ENCODE measurements at regions not wholly inside any gene's neighbourhood (a gene's known extent, or its start where the extent isn't known, plus 50 kb on each side); places are given as distances from the start of the nearest gene placed in this dataset.

DNA sequence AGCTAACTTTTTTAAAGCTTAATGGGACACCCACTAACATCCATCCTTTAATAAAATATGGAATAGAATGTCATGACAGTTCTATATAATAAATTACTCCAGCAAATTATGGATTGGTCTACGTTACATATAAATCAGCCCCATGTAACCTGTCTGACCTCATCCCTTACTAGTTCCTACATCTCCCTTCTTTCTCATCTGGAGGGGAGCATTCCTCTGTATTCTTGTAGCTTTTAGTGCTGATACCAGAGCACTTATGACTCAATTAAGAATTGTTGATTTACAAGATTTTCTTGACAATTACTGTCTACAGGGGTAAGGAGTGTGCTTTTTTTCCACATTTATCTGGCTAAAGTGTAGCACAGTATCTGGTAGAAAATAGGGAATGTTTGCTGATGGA lies 523.7 kb downstream of the FAM181B start:
- no peak for TF ChIP-seq EZH2phosphoT487 (IDR thresholded peaks at IDR 0.05; ENCODE audit: borderline replicate concordance, low read length)
- TF ChIP-seq EZH2 (IDR thresholded peaks at IDR 0.05; ENCODE audit: low read length, unreplicated experiment) = no peak
- TF ChIP-seq CTCF (conservative IDR thresholded peaks at IDR 0.05; ENCODE audit: low read depth, low read length) = no peak
- Histone ChIP-seq H3K9me3 (ENCODE audit: low read length) (peaks cover 33% of the 10 kb centered on the region), H3K4me2 (ENCODE audit: low read length) (no peak overlapping the region), H3K27me3 (ENCODE audit: low read length) (no peaks in the 10 kb centered on the region), H2AFZ (ENCODE audit: low read length) (no peak overlapping the region), H3K4me3 (ENCODE audit: low read length) (no peak overlapping the region), H3K9me2 (replicated peaks; ENCODE audit: low read length) (no peaks in the 10 kb centered on the region), H3K27ac (ENCODE audit: low read length) (no peak overlapping the region), H3K9ac (ENCODE audit: low read length) (no peak overlapping the region), H4K20me1 (ENCODE audit: low read length) (no peaks in the 10 kb centered on the region), H3F3A (ENCODE audit: low read length, unreplicated experiment) (no peaks in the 10 kb centered on the region), H3K36me3 (ENCODE audit: low read depth, low read length) (no peaks in the 10 kb centered on the region), H3K4me1 (ENCODE audit: insufficient read depth, low read length) (no peaks in the 10 kb centered on the region), H3K79me2 (ENCODE audit: low read length) (no peaks in the 10 kb centered on the region)
- CTCF ChIA-PET = no interaction called here
- intact Hi-C loops (cut with micrococcal nuclease) = no loop called here
- no TSS peak for BruUV-seq (replicated peaks)
- ATAC-seq (no peak), DNase-seq (no peak)
- POLR2A ChIA-PET (ENCODE audit: unreplicated experiment) = no interaction called here

- Histone ChIP-seq H3K27ac (ENCODE audit: low read length) (no peak overlapping the region), H3K9ac (ENCODE audit: low read length) (no peak overlapping the region), H3F3A (ENCODE audit: low read length, unreplicated experiment) (no peaks in the 10 kb centered on the region), H3K4me1 (ENCODE audit: insufficient read depth, low read length) (no peaks in the 10 kb centered on the region), H3K36me3 (ENCODE audit: low read depth, low read length) (no peaks in the 10 kb centered on the region), H3K4me2 (ENCODE audit: low read length) (no peak overlapping the region), H4K20me1 (ENCODE audit: low read length) (no peaks in the 10 kb centered on the region), H3K4me3 (ENCODE audit: low read length) (no peak overlapping the region), H3K9me3 (ENCODE audit: low read length) (peaks cover 38% of the 10 kb centered on the region), H3K79me2 (ENCODE audit: low read length) (no peaks in the 10 kb centered on the region), H3K27me3 (ENCODE audit: low read length) (no peaks in the 10 kb centered on the region), H3K9me2 (replicated peaks; ENCODE audit: low read length) (no peaks in the 10 kb centered on the region), H2AFZ (ENCODE audit: low read length) (no peak overlapping the region)
- BruUV-seq (replicated peaks) = no TSS peak
- TF ChIP-seq EZH2phosphoT487 (IDR thresholded peaks at IDR 0.05; ENCODE audit: borderline replicate concordance, low read length) (no peak), CTCF (conservative IDR thresholded peaks at IDR 0.05; ENCODE audit: low read depth, low read length) (no peak), EZH2 (IDR thresholded peaks at IDR 0.05; ENCODE audit: low read length, unreplicated experiment) (no peak)
- ChIA-PET CTCF (no interaction called here), POLR2A (ENCODE audit: unreplicated experiment) (no interaction called here)
- intact Hi-C loops (cut with micrococcal nuclease) = no loop called here
- no peak for ATAC-seq
- no peak for DNase-seq
These were observed 538.4 kb downstream of the FAM181B start for GRCh38 chr11:82195283-82195682.

DNA sequence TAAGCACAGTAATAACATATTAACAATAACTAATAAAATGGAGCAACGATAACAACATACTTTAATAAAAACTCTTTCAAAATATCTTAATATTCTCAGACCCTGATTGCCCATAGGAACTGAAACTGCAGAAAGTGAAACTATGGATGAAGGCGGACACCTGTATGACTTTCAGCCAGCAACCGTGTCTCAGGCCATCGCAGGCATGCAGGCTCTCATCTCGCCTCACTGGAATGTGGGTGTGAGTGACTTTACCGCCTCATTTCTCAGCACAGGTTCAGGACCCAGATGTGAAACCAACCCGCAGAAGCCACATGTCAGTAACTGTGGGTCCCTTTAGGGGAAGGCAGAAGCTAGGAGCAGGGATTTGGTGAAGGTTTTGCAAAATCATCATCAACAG lies 539.1 kb downstream of the FAM181B start:
- TF ChIP-seq EZH2 (IDR thresholded peaks at IDR 0.05; ENCODE audit: low read length, unreplicated experiment) (no peak), EZH2phosphoT487 (IDR thresholded peaks at IDR 0.05; ENCODE audit: borderline replicate concordance, low read length) (no peak), CTCF (conservative IDR thresholded peaks at IDR 0.05; ENCODE audit: low read depth, low read length) (no peak)
- no TSS peak for BruUV-seq (replicated peaks)
- Histone ChIP-seq H3K27me3 (ENCODE audit: low read length) (no peaks in the 10 kb centered on the region), H3F3A (ENCODE audit: low read length, unreplicated experiment) (no peaks in the 10 kb centered on the region), H3K9ac (ENCODE audit: low read length) (no peak overlapping the region), H3K9me2 (replicated peaks; ENCODE audit: low read length) (no peaks in the 10 kb centered on the region), H3K4me3 (ENCODE audit: low read length) (no peak overlapping the region), H3K9me3 (ENCODE audit: low read length) (peaks cover 33% of the 10 kb centered on the region), H3K4me1 (ENCODE audit: insufficient read depth, low read length) (no peaks in the 10 kb centered on the region), H3K4me2 (ENCODE audit: low read length) (no peak overlapping the region), H3K36me3 (ENCODE audit: low read depth, low read length) (no peaks in the 10 kb centered on the region), H4K20me1 (ENCODE audit: low read length) (no peaks in the 10 kb centered on the region), H2AFZ (ENCODE audit: low read length) (no peak overlapping the region), H3K79me2 (ENCODE audit: low read length) (no peaks in the 10 kb centered on the region), H3K27ac (ENCODE audit: low read length) (no peak overlapping the region)
- POLR2A ChIA-PET (ENCODE audit: unreplicated experiment) = no interaction called here
- DNase-seq (no peak), ATAC-seq (no peak)
- CTCF ChIA-PET = no interaction called here
- intact Hi-C loops (cut with micrococcal nuclease) = no loop called here

All from PC-3 (cell line).